ENCODE measurements at regions not wholly inside any gene's neighbourhood (a gene's known extent, or its start where the extent isn't known, plus 50 kb on each side); places are given as distances from the start of the nearest gene placed in this dataset.

- TF ChIP-seq EZH2 (IDR thresholded peaks at IDR 0.05; ENCODE audit: low read length) (no peak), CTCF (optimal IDR thresholded peaks at IDR 0.05 in 1 of 3, IDR thresholded peaks at IDR 0.05 in 1 of 3, conservative IDR thresholded peaks at IDR 0.05 in 1 of 3; ENCODE audit: extremely low read depth in 1 of 3, insufficient read depth in 2 of 3, low read length in 3 of 3) (no peak)
- Histone ChIP-seq H2AFZ (ENCODE audit: control insufficient read depth, low read length) (no peak overlapping the region), H3K27ac (ENCODE audit: control insufficient read depth, insufficient read depth, low read length) (no peak overlapping the region), H3K9me1 (ENCODE audit: control insufficient read depth, extremely low read depth, insufficient read depth, low read length) (no peaks in the 10 kb centered on the region), H3K9ac (ENCODE audit: control insufficient read depth, extremely low read depth, insufficient read depth, low read length) (no peak overlapping the region), H3K4me3 (ENCODE audit: control insufficient read depth in 2 of 3, extremely low read depth in 1 of 3, insufficient read depth in 2 of 3, low read depth in 1 of 3, low read length in 3 of 3) (no peak overlapping the region), H4K20me1 (ENCODE audit: control insufficient read depth, extremely low read depth, insufficient read depth, low read length) (no peaks in the 10 kb centered on the region), H3K9me3 (ENCODE audit: control insufficient read depth, low read depth, low read length) (no peaks in the 10 kb centered on the region), H3K36me3 (ENCODE audit: control insufficient read depth in 2 of 2, extremely low read depth in 1 of 2, insufficient read depth in 2 of 2, low read length in 2 of 2) (no peaks in the 10 kb centered on the region), H3K79me2 (ENCODE audit: control insufficient read depth, insufficient read depth, low read length) (no peaks in the 10 kb centered on the region), H3K27me3 (ENCODE audit: control insufficient read depth, extremely low read depth, insufficient read depth, low read length) (no peaks in the 10 kb centered on the region), H3K4me2 (ENCODE audit: control insufficient read depth, extremely low read depth, insufficient read depth, low read depth, low read length) (no peak overlapping the region), H3K4me1 (ENCODE audit: control insufficient read depth, extremely low read depth, insufficient read depth, low read length) (no peaks in the 10 kb centered on the region)
- FAIRE-seq (no peak), DNase-seq (ENCODE audit: low read depth, low spot score) (no peak)
- dilution Hi-C loops (cut with MboI; ENCODE audit: extremely low pct_ligation_motif_present, low sequenced_read_pairs), result no loop called here
Observed at GRCh38 chr13:26494571-26495195, 62.8 kb upstream of the WASF3 start.

GRCh38 chr13:26495750-26496149 is 61.7 kb upstream of the WASF3 start:
- Histone ChIP-seq H3K27ac (ENCODE audit: control insufficient read depth, insufficient read depth, low read length) (no peak overlapping the region), H3K9me3 (ENCODE audit: control insufficient read depth, low read depth, low read length) (no peaks in the 10 kb centered on the region), H3K9me1 (ENCODE audit: control insufficient read depth, extremely low read depth, insufficient read depth, low read length) (no peaks in the 10 kb centered on the region), H3K36me3 (ENCODE audit: control insufficient read depth in 2 of 2, extremely low read depth in 1 of 2, insufficient read depth in 2 of 2, low read length in 2 of 2) (no peaks in the 10 kb centered on the region), H3K4me2 (ENCODE audit: control insufficient read depth, extremely low read depth, insufficient read depth, low read depth, low read length) (no peak overlapping the region), H4K20me1 (ENCODE audit: control insufficient read depth, extremely low read depth, insufficient read depth, low read length) (no peaks in the 10 kb centered on the region), H3K9ac (ENCODE audit: control insufficient read depth, extremely low read depth, insufficient read depth, low read length) (no peak overlapping the region), H2AFZ (ENCODE audit: control insufficient read depth, low read length) (no peak overlapping the region), H3K27me3 (ENCODE audit: control insufficient read depth, extremely low read depth, insufficient read depth, low read length) (no peaks in the 10 kb centered on the region), H3K4me1 (ENCODE audit: control insufficient read depth, extremely low read depth, insufficient read depth, low read length) (no peaks in the 10 kb centered on the region), H3K79me2 (ENCODE audit: control insufficient read depth, insufficient read depth, low read length) (no peaks in the 10 kb centered on the region), H3K4me3 (ENCODE audit: control insufficient read depth in 2 of 3, extremely low read depth in 1 of 3, insufficient read depth in 2 of 3, low read depth in 1 of 3, low read length in 3 of 3) (no peak overlapping the region)
- DNase-seq (ENCODE audit: low read depth, low spot score), result no peak
- dilution Hi-C loops (cut with MboI; ENCODE audit: extremely low pct_ligation_motif_present, low sequenced_read_pairs), result no loop called here
- no peak for FAIRE-seq
- no peak for TF ChIP-seq CTCF (optimal IDR thresholded peaks at IDR 0.05 in 1 of 3, IDR thresholded peaks at IDR 0.05 in 1 of 3, conservative IDR thresholded peaks at IDR 0.05 in 1 of 3; ENCODE audit: extremely low read depth in 1 of 3, insufficient read depth in 2 of 3, low read length in 3 of 3)
- no peak for TF ChIP-seq EZH2 (IDR thresholded peaks at IDR 0.05; ENCODE audit: low read length)
